H9 (cell line): ENCODE measurements at regions not wholly inside any gene's neighbourhood (a gene's known extent, or its start where the extent isn't known, plus 50 kb on each side); places are given as distances from the start of the nearest gene placed in this dataset.

Source experiments
- DNase-seq: peaks from one replicate; pipeline ENCODE4 v3.0.0-alpha.2; 2017
- H2AFZ ChIP-seq: one replicate; pipeline ENCODE4 v1.6.1; 2013; ENCODE audit warnings: mild to moderate bottlenecking, low read length, control low read depth, moderate library complexity
- H2AK5ac ChIP-seq: 2 replicates; pipeline ENCODE4 v1.6.1; 2013; ENCODE audit warnings: low read length, control low read depth, mixed read lengths; ENCODE audit not compliant: insufficient read length
- H2BK120ac ChIP-seq: one replicate; pipeline ENCODE4 v1.6.1; 2013; ENCODE audit warnings: low read depth, mild to moderate bottlenecking, low read length, control low read depth, inconsistent platforms; ENCODE audit not compliant: poor library complexity, severe bottlenecking
- H2BK12ac ChIP-seq: 2 replicates; pipeline ENCODE4 v1.6.1; 2013; ENCODE audit warnings: low read length, control low read depth, mixed read lengths, low read depth; ENCODE audit not compliant: insufficient read length
- H2BK15ac ChIP-seq: 2 replicates; pipeline ENCODE4 v1.6.1; 2013; ENCODE audit warnings: low read depth, low read length, control low read depth
- H2BK20ac ChIP-seq: one replicate; pipeline ENCODE4 v1.6.1; 2013; ENCODE audit warnings: low read depth, mild to moderate bottlenecking, low read length, control low read depth, inconsistent platforms; ENCODE audit not compliant: poor library complexity, severe bottlenecking
- H2BK5ac ChIP-seq: 2 replicates; pipeline ENCODE4 v1.6.1; 2013; ENCODE audit warnings: low read length, control low read depth, mixed read lengths; ENCODE audit not compliant: insufficient read length
- H3K14ac ChIP-seq: 2 replicates; pipeline ENCODE4 v1.6.1; 2013; ENCODE audit warnings: low read length, control low read depth; ENCODE audit not compliant: insufficient read depth
- H3K18ac ChIP-seq: 2 replicates; pipeline ENCODE4 v1.6.1; 2013; ENCODE audit warnings: low read depth, mild to moderate bottlenecking, mixed read lengths, low read length, control low read depth; ENCODE audit not compliant: insufficient read length
- H3K23ac ChIP-seq: 2 replicates; pipeline ENCODE4 v1.6.1; 2013; ENCODE audit warnings: low read length, control low read depth, mixed read lengths, low read depth; ENCODE audit not compliant: insufficient read length
- H3K23me2 ChIP-seq: 2 replicates; pipeline ENCODE4 v1.6.1; 2013; ENCODE audit warnings: low read depth, mild to moderate bottlenecking, mixed read lengths, low read length, control low read depth; ENCODE audit not compliant: insufficient read length, poor library complexity, severe bottlenecking
- H3K27ac ChIP-seq: 2 replicates; pipeline ENCODE4 v1.5.1; 2013; ENCODE audit warnings: low read length, control low read depth, mixed read lengths, low read depth; ENCODE audit not compliant: insufficient read length
- H3K27me3 ChIP-seq: 2 replicates; pipeline ENCODE4 v1.6.1; 2013; ENCODE audit warnings: low read length, control low read depth, inconsistent platforms; ENCODE audit not compliant: insufficient read depth
- H3K4ac ChIP-seq: 2 replicates; pipeline ENCODE4 v1.6.1; 2013; ENCODE audit warnings: low read depth, mild to moderate bottlenecking, control low read depth, inconsistent platforms, low read length, moderate library complexity
- H3K4me1 ChIP-seq: 2 replicates; pipeline ENCODE4 v1.6.1; 2013; ENCODE audit warnings: low read length, control low read depth, inconsistent platforms; ENCODE audit not compliant: insufficient read depth
- H3K4me2 ChIP-seq: 2 replicates; pipeline ENCODE4 v1.6.1; 2013; ENCODE audit warnings: low read length, control low read depth, mixed read lengths; ENCODE audit not compliant: insufficient read length, insufficient read depth
- H3K56ac ChIP-seq: 2 replicates; pipeline ENCODE4 v1.6.1; 2013; ENCODE audit warnings: low read depth, mild to moderate bottlenecking, mixed read lengths, low read length, control low read depth; ENCODE audit not compliant: insufficient read length
- H3K79me1 ChIP-seq: 2 replicates; pipeline ENCODE4 v1.6.1; 2013; ENCODE audit warnings: low read depth, mild to moderate bottlenecking, moderate library complexity, low read length, control low read depth, inconsistent platforms; ENCODE audit not compliant: insufficient read depth, poor library complexity, severe bottlenecking
- H3K79me2 ChIP-seq: 2 replicates; pipeline ENCODE4 v1.6.1; 2013; ENCODE audit warnings: low read length, control low read depth, inconsistent platforms; ENCODE audit not compliant: insufficient read depth
- H3K9ac ChIP-seq: 2 replicates; pipeline ENCODE4 v1.6.1; 2013; ENCODE audit warnings: low read length, control low read depth, mixed read lengths; ENCODE audit not compliant: insufficient read length; ENCODE audit errors: extremely low read depth
- H3K9me3 ChIP-seq: one replicate; pipeline ENCODE4 v1.6.1; 2013; ENCODE audit warnings: low read depth, low read length, inconsistent platforms; ENCODE audit not compliant: control insufficient read depth
- H3T11ph ChIP-seq: one replicate; pipeline ENCODE4 v1.6.1; 2013; ENCODE audit warnings: mild to moderate bottlenecking, low read length, control low read depth, inconsistent platforms
- H4K20me1 ChIP-seq: one replicate; pipeline ENCODE4 v1.6.1; 2013; ENCODE audit not compliant: control insufficient read depth, insufficient read length, insufficient read depth
- H4K5ac ChIP-seq: 2 replicates; pipeline ENCODE4 v1.6.1; 2013; ENCODE audit warnings: low read depth, mild to moderate bottlenecking, mixed read lengths, low read length, control low read depth; ENCODE audit not compliant: insufficient read length
- H4K8ac ChIP-seq: replicated peaks from 2 replicates; pipeline ENCODE4 v1.6.1; 2013; ENCODE audit warnings: low read length, control low read depth, mixed read lengths, low read depth; ENCODE audit not compliant: insufficient read length
- H4K91ac ChIP-seq: 2 replicates; pipeline ENCODE4 v1.6.1; 2013; ENCODE audit warnings: low read depth, mild to moderate bottlenecking, moderate library complexity, mixed read lengths, low read length, control low read depth; ENCODE audit not compliant: insufficient read length
- H3K27ac Mint-ChIP-seq, 3 experiments: 2 replicates in 2 of 3; 3 replicates in 1 of 3; pipeline ENCODE4 v1.8.0; 2020 to 2021; ENCODE audit warnings: mixed read lengths in 3 of 3, mild to moderate bottlenecking in 1 of 3, moderate library complexity in 1 of 3
- H3K27me3 Mint-ChIP-seq: 2 replicates; pipeline ENCODE4 v1.8.0; 2021; ENCODE audit warnings: low read depth, mild to moderate bottlenecking, moderate library complexity, mixed read lengths
- H3K36me3 Mint-ChIP-seq, 3 experiments: 2 replicates in 2 of 3; 3 replicates in 1 of 3; pipeline ENCODE4 v1.8.0; 2020 to 2021; ENCODE audit warnings: low read depth in 3 of 3, mixed read lengths in 3 of 3; ENCODE audit not compliant: insufficient read depth in 1 of 3
- H3K4me1 Mint-ChIP-seq, 2 experiments: 2 replicates each; pipeline ENCODE4 v1.8.0; 2020; ENCODE audit warnings: mixed read lengths in 2 of 2
- H3K4me3 Mint-ChIP-seq, 2 experiments: 2 replicates in 1 of 2; 3 replicates in 1 of 2; pipeline ENCODE4 v1.8.0; 2020 to 2021; ENCODE audit warnings: mild to moderate bottlenecking in 2 of 2, mixed read lengths in 2 of 2, moderate library complexity in 1 of 2
- H3K9me3 Mint-ChIP-seq, 2 experiments: 2 replicates in 1 of 2; 3 replicates in 1 of 2; pipeline ENCODE4 v1.8.0; 2020; ENCODE audit warnings: mild to moderate bottlenecking in 2 of 2, mixed read lengths in 2 of 2, moderate library complexity in 1 of 2
- WGBS: extraction: QIAGEN DNeasy Blood & Tissue Kit; methylation state at CpG from one replicate; pipeline ENCODE4 v1.1.7; 2013; ENCODE audit warnings: missing lambda C conversion rate, low lambda C conversion rate, mixed read lengths; ENCODE audit not compliant: insufficient read length; ENCODE audit errors: extremely low coverage; 5-methylcytosine and 5-hydroxymethylcytosine counted together
- TF ChIP-seq, protein P1 (sequence below): fragments of 200-600 bp; sonication (generic); conservative IDR thresholded peaks from 3 replicates; pipeline ENCODE4 v1.8.0; 2021; ENCODE audit warnings: antibody characterized with exemption, mild to moderate bottlenecking

DNA sequence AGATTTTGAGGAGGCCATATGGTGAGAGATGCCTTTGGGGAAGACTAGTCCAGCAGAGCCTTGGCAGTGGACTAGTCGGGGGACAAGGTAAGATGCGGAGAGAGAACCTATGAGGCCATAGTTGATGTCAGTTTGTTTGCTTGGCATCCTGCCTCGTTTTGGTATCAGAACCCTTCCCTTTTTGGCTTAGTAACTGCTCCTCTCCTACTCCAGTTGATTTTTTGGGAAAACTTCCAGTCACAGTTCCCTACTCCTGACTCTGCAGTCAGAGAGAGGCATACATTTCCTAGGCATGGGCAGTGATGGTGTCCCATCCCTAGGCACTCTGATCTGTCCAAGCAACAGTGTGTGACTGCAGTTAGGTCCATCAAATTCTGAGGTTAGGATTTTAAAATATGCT is 398.3 kb downstream of the AEBP2 start:
- H3K79me1 ChIP-seq, result no peaks in the 10 kb centered on the region
- Mint-ChIP-seq H3K27ac (no peak overlapping the region; a peak in 1 of 7 replicates), H3K27me3 (no peaks in the 10 kb centered on the region), H3K4me3 (no peak overlapping the region), H3K4me1 (peaks cover 2 to 5% of the 10 kb centered on the region in 2 experiments; a peak in 2 of 4 replicates), H3K36me3 (no peaks in the 10 kb centered on the region), H3K9me3 (no peaks in the 10 kb centered on the region)
- H2BK120ac ChIP-seq, result no peak overlapping the region
- TF ChIP-seq, protein P1, sequence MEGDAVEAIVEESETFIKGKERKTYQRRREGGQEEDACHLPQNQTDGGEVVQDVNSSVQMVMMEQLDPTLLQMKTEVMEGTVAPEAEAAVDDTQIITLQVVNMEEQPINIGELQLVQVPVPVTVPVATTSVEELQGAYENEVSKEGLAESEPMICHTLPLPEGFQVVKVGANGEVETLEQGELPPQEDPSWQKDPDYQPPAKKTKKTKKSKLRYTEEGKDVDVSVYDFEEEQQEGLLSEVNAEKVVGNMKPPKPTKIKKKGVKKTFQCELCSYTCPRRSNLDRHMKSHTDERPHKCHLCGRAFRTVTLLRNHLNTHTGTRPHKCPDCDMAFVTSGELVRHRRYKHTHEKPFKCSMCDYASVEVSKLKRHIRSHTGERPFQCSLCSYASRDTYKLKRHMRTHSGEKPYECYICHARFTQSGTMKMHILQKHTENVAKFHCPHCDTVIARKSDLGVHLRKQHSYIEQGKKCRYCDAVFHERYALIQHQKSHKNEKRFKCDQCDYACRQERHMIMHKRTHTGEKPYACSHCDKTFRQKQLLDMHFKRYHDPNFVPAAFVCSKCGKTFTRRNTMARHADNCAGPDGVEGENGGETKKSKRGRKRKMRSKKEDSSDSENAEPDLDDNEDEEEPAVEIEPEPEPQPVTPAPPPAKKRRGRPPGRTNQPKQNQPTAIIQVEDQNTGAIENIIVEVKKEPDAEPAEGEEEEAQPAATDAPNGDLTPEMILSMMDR, result no peak
- no peaks in the 10 kb centered on the region for H4K20me1 ChIP-seq
- H3K9me3 ChIP-seq, result no peaks in the 10 kb centered on the region
- H3K4ac ChIP-seq, result no peak overlapping the region
- DNase-seq, result no peak
- no peak overlapping the region for H2BK12ac ChIP-seq
- no peak overlapping the region for H3K27ac ChIP-seq
- no peak overlapping the region for H3K23ac ChIP-seq
- H3K79me2 ChIP-seq, result no peaks in the 10 kb centered on the region
- H3T11ph ChIP-seq, result no peak overlapping the region
- no peak overlapping the region for H4K91ac ChIP-seq
- no peak overlapping the region for H3K56ac ChIP-seq
- no peak overlapping the region for H3K9ac ChIP-seq
- WGBS, result no CpG with 5 or more reads among the region's 3 CpGs
- no peak overlapping the region for H2BK15ac ChIP-seq
- H2BK20ac ChIP-seq, result no peak overlapping the region
- H4K5ac ChIP-seq, result no peak overlapping the region
- H2AK5ac ChIP-seq, result no peak overlapping the region
- no peak overlapping the region for H3K18ac ChIP-seq
- H3K27me3 ChIP-seq, result no peaks in the 10 kb centered on the region
- H4K8ac ChIP-seq, result no peak overlapping the region
- H3K4me1 ChIP-seq, result no peaks in the 10 kb centered on the region; the same call in 1 of the 2 replicates
- H3K4me2 ChIP-seq, result no peak overlapping the region
- no peak overlapping the region for H3K14ac ChIP-seq
- H3K23me2 ChIP-seq, result no peaks in the 10 kb centered on the region
- H2AFZ ChIP-seq, result no peak overlapping the region
- no peak overlapping the region for H2BK5ac ChIP-seq
